ENCODE measurements at regions not wholly inside any gene's neighbourhood (a gene's known extent, or its start where the extent isn't known, plus 50 kb on each side); places are given as distances from the start of the nearest gene placed in this dataset.
A peak's percentile ranks its signal among the peaks of the same experiment; 100 is the strongest.

- ATAC-seq (ENCODE audit: low read depth in 2 of 2) (no peak), DNase-seq (no peak)
- no peaks in the 10 kb centered on the region for H3K4me1 ChIP-seq (ENCODE audit: control insufficient read depth, insufficient read depth, low read length, poor library complexity, severe bottlenecking)
- Mint-ChIP-seq H3K36me3 (no peaks in the 10 kb centered on the region), H3K4me1 (no peaks in the 10 kb centered on the region), H3K4me3 (no peak overlapping the region), H3K9me3 (peaks cover 2 to 27% (median 8%) of the 10 kb centered on the region in 7 donors), H3K27ac (peak overlapping the region in 1 of 3 donors; percentile 67), H3K27me3 (no peaks in the 10 kb centered on the region)
- H3K4me3 ChIP-seq (ENCODE audit: low read depth, low read length): no peak overlapping the region
- no peaks in the 10 kb centered on the region for H3K36me3 ChIP-seq (ENCODE audit: control insufficient read depth, insufficient read depth, low read length)
- peaks cover 2 to 11% of the 10 kb centered on the region in 2 experiments for H3K9me3 ChIP-seq (ENCODE audit: control insufficient read depth in 2 of 2, low read length in 2 of 2)
- no peaks in the 10 kb centered on the region for H3K27me3 ChIP-seq (ENCODE audit: control insufficient read depth, insufficient read depth, low read length)
- H3K27ac ChIP-seq (ENCODE audit: insufficient read depth, low read length, poor library complexity, severe bottlenecking): no peak overlapping the region
These were observed 1994.9 kb downstream of the NCAM2 start for GRCh38 chr21:22993144-22993543.

GRCh38 chr21:22993822-22994574 lies 1995.8 kb downstream of the NCAM2 start:
- no peaks in the 10 kb centered on the region for H3K4me1 ChIP-seq (ENCODE audit: control insufficient read depth, insufficient read depth, low read length, poor library complexity, severe bottlenecking)
- H3K9me3 ChIP-seq (ENCODE audit: control insufficient read depth in 2 of 2, low read length in 2 of 2): peaks cover 2 to 11% of the 10 kb centered on the region in 2 experiments
- H3K27me3 ChIP-seq (ENCODE audit: control insufficient read depth, insufficient read depth, low read length): no peaks in the 10 kb centered on the region
- H3K4me3 ChIP-seq (ENCODE audit: low read depth, low read length): no peak overlapping the region
- Mint-ChIP-seq H3K9me3 (peaks cover 2 to 32% (median 8%) of the 10 kb centered on the region in 7 donors), H3K27ac (no peak overlapping the region), H3K4me3 (no peak overlapping the region), H3K27me3 (no peaks in the 10 kb centered on the region), H3K4me1 (no peaks in the 10 kb centered on the region), H3K36me3 (no peaks in the 10 kb centered on the region)
- no peak overlapping the region for H3K27ac ChIP-seq (ENCODE audit: insufficient read depth, low read length, poor library complexity, severe bottlenecking)
- no peaks in the 10 kb centered on the region for H3K36me3 ChIP-seq (ENCODE audit: control insufficient read depth, insufficient read depth, low read length)
- ATAC-seq (ENCODE audit: low read depth in 2 of 2) (no peak), DNase-seq (no peak)

GRCh38 chr21:23003951-23004350 lies 2005.7 kb downstream of the NCAM2 start:
- Histone ChIP-seq H3K27me3 (ENCODE audit: control insufficient read depth, insufficient read depth, low read length) (no peaks in the 10 kb centered on the region), H3K4me1 (ENCODE audit: control insufficient read depth, insufficient read depth, low read length, poor library complexity, severe bottlenecking) (no peaks in the 10 kb centered on the region), H3K36me3 (ENCODE audit: control insufficient read depth, insufficient read depth, low read length) (no peaks in the 10 kb centered on the region), H3K4me3 (ENCODE audit: low read depth, low read length) (no peak overlapping the region), H3K9me3 (ENCODE audit: control insufficient read depth in 2 of 2, low read length in 2 of 2) (peaks cover 4 to 5% of the 10 kb centered on the region in 2 experiments), H3K27ac (ENCODE audit: insufficient read depth, low read length, poor library complexity, severe bottlenecking) (no peak overlapping the region)
- no peaks in the 10 kb centered on the region for H3K27me3 Mint-ChIP-seq
- H3K4me1 Mint-ChIP-seq: no peaks in the 10 kb centered on the region
- DNase-seq (no peak), ATAC-seq (ENCODE audit: low read depth in 2 of 2) (no peak)
- H3K27ac Mint-ChIP-seq: no peak overlapping the region
- H3K36me3 Mint-ChIP-seq: no peaks in the 10 kb centered on the region
- H3K4me3 Mint-ChIP-seq: no peak overlapping the region
- peaks cover 3 to 15% (median 5%) of the 10 kb centered on the region in 7 donors for H3K9me3 Mint-ChIP-seq

GRCh38 chr21:23008601-23009202 lies 2010.5 kb downstream of the NCAM2 start:
- Mint-ChIP-seq H3K4me3 (no peak overlapping the region), H3K27ac (no peak overlapping the region), H3K36me3 (no peaks in the 10 kb centered on the region), H3K27me3 (no peaks in the 10 kb centered on the region), H3K9me3 (peaks cover 4 to 14% (median 7%) of the 10 kb centered on the region in 7 donors), H3K4me1 (no peaks in the 10 kb centered on the region)
- Histone ChIP-seq H3K4me1 (ENCODE audit: control insufficient read depth, insufficient read depth, low read length, poor library complexity, severe bottlenecking) (no peaks in the 10 kb centered on the region), H3K27me3 (ENCODE audit: control insufficient read depth, insufficient read depth, low read length) (no peaks in the 10 kb centered on the region), H3K4me3 (ENCODE audit: low read depth, low read length) (no peak overlapping the region), H3K9me3 (ENCODE audit: control insufficient read depth in 2 of 2, low read length in 2 of 2) (peaks cover 0 to 7% of the 10 kb centered on the region in 2 experiments), H3K27ac (ENCODE audit: insufficient read depth, low read length, poor library complexity, severe bottlenecking) (no peak overlapping the region), H3K36me3 (ENCODE audit: control insufficient read depth, insufficient read depth, low read length) (no peaks in the 10 kb centered on the region)
- DNase-seq (no peak), ATAC-seq (ENCODE audit: low read depth in 2 of 2) (no peak)

- ATAC-seq (ENCODE audit: low read depth in 2 of 2): no peak
- no peak overlapping the region for H3K27ac Mint-ChIP-seq
- H3K4me3 ChIP-seq (ENCODE audit: low read depth, low read length): no peak overlapping the region
These were observed 2011.2 kb downstream of the NCAM2 start for GRCh38 chr21:23009360-23009759.

GRCh38 chr21:23014021-23014420 lies 2015.8 kb downstream of the NCAM2 start:
- ATAC-seq (ENCODE audit: low read depth in 2 of 2): no peak
- no peaks in the 10 kb centered on the region for H3K27me3 ChIP-seq (ENCODE audit: control insufficient read depth, insufficient read depth, low read length)
- H3K9me3 ChIP-seq (ENCODE audit: control insufficient read depth in 2 of 2, low read length in 2 of 2): peaks cover 5% of the 10 kb centered on the region in 2 experiments
- peaks cover 0 to 16% (median 10%) of the 10 kb centered on the region in 7 donors for H3K9me3 Mint-ChIP-seq
- H3K27ac Mint-ChIP-seq: no peak overlapping the region
- H3K36me3 ChIP-seq (ENCODE audit: control insufficient read depth, insufficient read depth, low read length): no peaks in the 10 kb centered on the region
- H3K4me1 ChIP-seq (ENCODE audit: control insufficient read depth, insufficient read depth, low read length, poor library complexity, severe bottlenecking): no peaks in the 10 kb centered on the region
- DNase-seq: no peak
- H3K4me3 Mint-ChIP-seq: no peak overlapping the region
- H3K36me3 Mint-ChIP-seq: no peaks in the 10 kb centered on the region
- H3K4me1 Mint-ChIP-seq: no peaks in the 10 kb centered on the region
- H3K4me3 ChIP-seq (ENCODE audit: low read depth, low read length): no peak overlapping the region
- no peak overlapping the region for H3K27ac ChIP-seq (ENCODE audit: insufficient read depth, low read length, poor library complexity, severe bottlenecking)
- no peaks in the 10 kb centered on the region for H3K27me3 Mint-ChIP-seq

More at GRCh38 chr21:23009360-23009759, 2011.2 kb downstream of the NCAM2 start:
- no peak for DNase-seq
- H3K36me3 Mint-ChIP-seq: no peaks in the 10 kb centered on the region
- Histone ChIP-seq H3K27me3 (ENCODE audit: control insufficient read depth, insufficient read depth, low read length) (no peaks in the 10 kb centered on the region), H3K9me3 (ENCODE audit: control insufficient read depth in 2 of 2, low read length in 2 of 2) (peaks cover 0 to 7% of the 10 kb centered on the region in 2 experiments), H3K27ac (ENCODE audit: insufficient read depth, low read length, poor library complexity, severe bottlenecking) (no peak overlapping the region), H3K36me3 (ENCODE audit: control insufficient read depth, insufficient read depth, low read length) (no peaks in the 10 kb centered on the region), H3K4me1 (ENCODE audit: control insufficient read depth, insufficient read depth, low read length, poor library complexity, severe bottlenecking) (no peaks in the 10 kb centered on the region)
- no peaks in the 10 kb centered on the region for H3K27me3 Mint-ChIP-seq
- H3K4me1 Mint-ChIP-seq: no peaks in the 10 kb centered on the region
- H3K4me3 Mint-ChIP-seq: no peak overlapping the region
- peaks cover 4 to 14% (median 8%) of the 10 kb centered on the region in 7 donors for H3K9me3 Mint-ChIP-seq

- no peak overlapping the region for H3K27ac Mint-ChIP-seq
- H3K9me3 ChIP-seq (ENCODE audit: control insufficient read depth in 2 of 2, low read length in 2 of 2): peaks cover 5 to 6% of the 10 kb centered on the region in 2 experiments
- ATAC-seq (ENCODE audit: low read depth in 2 of 2): no peak
- H3K9me3 Mint-ChIP-seq: peaks cover 0 to 21% (median 11%) of the 10 kb centered on the region in 7 donors
- H3K36me3 Mint-ChIP-seq: no peaks in the 10 kb centered on the region
- no peaks in the 10 kb centered on the region for H3K36me3 ChIP-seq (ENCODE audit: control insufficient read depth, insufficient read depth, low read length)
- no peak overlapping the region for H3K27ac ChIP-seq (ENCODE audit: insufficient read depth, low read length, poor library complexity, severe bottlenecking)
- no peaks in the 10 kb centered on the region for H3K4me1 Mint-ChIP-seq
- no peak overlapping the region for H3K4me3 ChIP-seq (ENCODE audit: low read depth, low read length)
- no peaks in the 10 kb centered on the region for H3K27me3 ChIP-seq (ENCODE audit: control insufficient read depth, insufficient read depth, low read length)
- H3K27me3 Mint-ChIP-seq: no peaks in the 10 kb centered on the region
- H3K4me1 ChIP-seq (ENCODE audit: control insufficient read depth, insufficient read depth, low read length, poor library complexity, severe bottlenecking): no peaks in the 10 kb centered on the region
- no peak for DNase-seq
- no peak overlapping the region for H3K4me3 Mint-ChIP-seq
These were observed 2018.4 kb downstream of the NCAM2 start for GRCh38 chr21:23016617-23017016.
